ENCODE measurements at regions not wholly inside any gene's neighbourhood (a gene's known extent, or its start where the extent isn't known, plus 50 kb on each side); places are given as distances from the start of the nearest gene placed in this dataset.
"Not testable (repeated sequence)": the region's sequence is repeated elsewhere in the genome, so short reads cannot be mapped to it uniquely, and the experiment has no call there.

DNA sequence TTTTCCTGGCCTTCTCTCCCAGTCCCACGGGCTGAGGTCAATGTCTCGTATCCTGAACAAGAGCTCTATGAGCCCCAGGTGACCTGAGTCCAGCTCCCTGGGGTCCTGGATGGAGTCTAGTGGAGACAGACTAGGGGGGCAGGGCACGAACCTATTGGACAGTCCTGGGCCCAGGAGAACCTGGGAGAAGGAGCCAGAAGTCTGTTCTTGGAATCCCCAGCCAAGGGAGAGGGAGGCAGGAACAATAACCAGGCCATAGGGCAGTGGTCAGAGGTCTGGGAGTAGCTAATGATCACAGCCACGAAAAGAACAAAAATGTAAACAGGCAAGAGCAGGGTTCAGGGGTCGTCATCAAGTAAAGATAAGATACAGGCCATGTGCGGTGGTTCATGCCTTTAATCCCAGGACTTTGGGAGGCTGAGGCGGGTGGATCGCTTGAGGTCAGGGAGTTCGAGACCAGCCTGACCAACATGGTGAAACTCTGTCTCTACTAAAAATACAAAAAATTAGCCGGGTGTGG lies 60.8 kb downstream of the COPRS start:
- DNase-seq (ENCODE audit: insufficient read length, low spot score) (no peak), FAIRE-seq (no peak)
- no peak for TF ChIP-seq CTCF (IDR thresholded peaks at IDR 0.05; ENCODE audit: insufficient read depth, missing control alignments)

DNA sequence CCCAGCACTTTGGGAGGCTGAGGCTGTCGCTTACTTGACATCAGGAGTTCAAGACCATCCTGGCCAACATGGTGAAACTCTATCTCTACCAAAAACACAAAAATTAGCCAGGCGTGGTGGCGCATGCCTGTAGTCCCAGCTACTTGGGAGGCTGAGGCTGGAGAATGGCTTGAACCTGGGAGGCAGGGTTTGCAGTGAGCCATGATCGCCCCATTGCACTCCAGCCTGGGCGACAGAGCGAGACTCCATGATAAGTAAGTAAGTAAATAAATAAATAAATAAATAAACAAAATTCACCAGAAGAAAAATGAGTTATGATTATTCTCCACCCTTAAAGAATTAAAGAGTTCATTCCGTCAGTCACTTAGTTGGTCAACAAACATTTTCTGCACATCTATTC lies 63.1 kb downstream of the COPRS start:
- FAIRE-seq; DNase-seq (ENCODE audit: insufficient read length, low spot score): not testable (repeated sequence)

DNA sequence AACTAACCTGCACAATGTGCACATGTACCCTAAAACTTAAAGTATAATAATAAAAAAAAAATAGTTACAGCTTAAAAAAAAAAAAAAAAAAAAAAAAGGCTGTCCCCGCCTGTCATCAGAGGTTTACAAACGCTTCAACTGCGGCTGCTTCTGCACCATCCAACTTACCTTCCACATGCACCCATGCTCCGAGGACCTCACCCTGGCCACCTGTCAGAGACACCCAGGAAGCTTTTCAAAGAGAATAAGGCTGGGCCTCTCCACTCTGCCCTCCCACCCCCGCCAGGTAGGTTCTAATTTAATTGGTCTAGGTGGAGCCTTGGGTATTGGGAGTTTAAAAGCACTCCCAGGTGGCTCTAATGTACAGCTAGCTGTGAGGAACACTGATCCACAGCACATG lies 64.9 kb downstream of the COPRS start:
- TF ChIP-seq CTCF (IDR thresholded peaks at IDR 0.05; ENCODE audit: insufficient read depth, missing control alignments) = no peak
- DNase-seq (ENCODE audit: insufficient read length, low spot score) = no peak
- FAIRE-seq = no peak

DNA sequence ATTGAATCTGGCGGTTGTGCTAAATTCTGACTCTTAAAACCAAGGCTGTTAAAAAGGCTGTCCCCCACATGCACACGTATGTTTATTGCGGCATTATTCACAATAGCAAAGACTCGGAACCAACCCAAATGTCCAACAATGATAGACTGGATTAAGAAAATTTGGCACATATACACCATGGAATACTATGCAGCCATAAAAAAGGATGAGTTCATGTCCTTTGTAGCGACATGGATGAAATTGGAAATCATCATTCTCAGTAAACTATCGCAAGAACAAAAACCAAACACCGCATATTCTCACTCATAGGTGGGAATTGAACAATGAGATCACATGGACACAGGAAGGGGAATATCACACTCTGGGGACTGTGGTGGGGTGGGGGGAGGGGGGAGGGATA lies 65.4 kb downstream of the COPRS start:
- not testable (repeated sequence) for FAIRE-seq; DNase-seq (ENCODE audit: insufficient read length, low spot score)

DNA sequence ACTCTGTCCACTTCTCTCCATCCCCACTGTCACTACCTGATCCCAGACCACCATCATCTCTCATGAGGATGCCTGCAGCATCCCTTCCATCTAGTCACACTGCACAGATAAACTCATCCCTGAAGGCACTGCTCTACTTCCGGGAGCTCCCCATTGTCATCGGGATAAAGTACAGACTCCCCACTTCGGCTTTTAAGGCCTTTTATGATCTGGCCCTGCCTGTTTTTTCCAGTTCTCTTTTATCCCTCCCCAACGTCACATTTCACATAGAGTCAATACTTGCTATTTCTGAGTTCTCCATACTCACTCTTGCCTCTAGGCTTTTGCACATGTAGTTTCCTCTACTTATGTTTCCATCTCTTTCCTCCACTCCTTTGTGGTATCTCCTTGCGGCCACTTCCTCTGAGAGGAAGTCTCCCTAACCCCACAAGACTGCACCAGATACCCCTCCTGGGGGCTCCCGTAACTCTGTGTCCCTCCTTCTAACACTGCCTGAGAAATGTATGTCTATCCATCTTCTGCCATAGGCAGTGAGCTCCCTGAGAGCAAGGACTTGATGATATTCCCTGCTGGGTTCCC lies 66.9 kb downstream of the COPRS start:
- DNase-seq (ENCODE audit: insufficient read length, low spot score) (no peak), FAIRE-seq (no peak)
- TF ChIP-seq CTCF (IDR thresholded peaks at IDR 0.05; ENCODE audit: insufficient read depth, missing control alignments) = no peak

DNA sequence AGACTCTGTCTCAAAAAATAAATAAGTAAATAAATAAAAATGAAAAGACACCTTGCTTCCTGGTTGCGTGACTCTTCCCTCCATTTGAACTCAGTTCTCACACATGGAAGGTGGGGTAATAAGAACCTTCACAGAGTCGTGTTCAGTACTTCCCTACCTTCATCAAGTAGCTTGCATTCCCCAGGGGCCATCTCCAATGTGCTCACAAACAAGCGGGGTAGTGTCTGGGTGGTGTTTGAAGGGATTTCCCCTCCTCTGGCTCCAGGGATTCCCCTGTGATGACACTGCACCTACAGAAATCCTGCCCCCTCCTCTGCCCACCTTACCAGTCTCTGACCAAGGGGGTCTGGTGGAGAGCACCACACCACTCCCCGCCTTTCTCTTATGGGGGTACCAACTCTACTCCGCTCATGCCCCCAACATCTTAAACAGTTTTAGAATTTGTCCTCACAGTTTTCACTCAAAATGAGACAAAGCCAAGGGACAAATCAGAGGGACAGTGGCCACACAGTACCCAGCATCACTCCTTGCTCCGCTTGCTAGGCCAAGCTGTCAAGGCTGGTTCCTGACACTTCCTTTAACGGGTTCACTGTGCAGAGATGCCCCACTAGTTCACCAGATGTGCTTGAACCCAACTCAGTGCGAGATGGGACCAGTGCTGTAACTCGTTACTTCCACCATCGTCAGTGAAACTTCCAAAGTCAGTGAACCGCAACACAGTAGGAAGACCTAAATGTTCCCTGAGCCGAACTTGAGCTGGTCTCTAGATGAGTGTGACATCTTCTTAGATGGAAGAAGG lies 69.1 kb downstream of the COPRS start:
- no peak for FAIRE-seq
- DNase-seq (ENCODE audit: insufficient read length, low spot score) = no peak
- no peak for TF ChIP-seq CTCF (IDR thresholded peaks at IDR 0.05; ENCODE audit: insufficient read depth, missing control alignments)

GRCh38 chr17:31788956-31789355 lies 70.1 kb downstream of the COPRS start:
- DNase-seq (ENCODE audit: insufficient read length, low spot score) (no peak), FAIRE-seq (no peak)
- no peak for TF ChIP-seq CTCF (IDR thresholded peaks at IDR 0.05; ENCODE audit: insufficient read depth, missing control alignments)

DNA sequence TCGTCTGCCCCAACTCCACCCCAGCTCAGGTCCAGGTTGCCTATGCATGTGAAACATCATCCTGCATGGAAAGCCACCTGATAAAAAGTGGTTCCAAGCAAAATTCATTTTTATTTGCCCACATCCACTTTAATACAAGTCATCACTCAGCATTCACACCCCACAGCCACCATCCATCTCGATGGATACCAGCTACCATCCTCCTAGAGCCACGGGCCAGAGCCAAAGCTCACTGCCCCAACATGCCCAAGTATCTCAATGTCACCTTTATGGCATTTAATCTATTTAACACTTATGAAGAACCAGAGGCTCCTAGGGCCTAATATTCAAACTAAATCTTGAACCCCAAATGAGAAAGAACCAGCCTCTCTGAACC lies 70.5 kb downstream of the COPRS start:
- no peak for TF ChIP-seq CTCF (IDR thresholded peaks at IDR 0.05; ENCODE audit: insufficient read depth, missing control alignments)
- FAIRE-seq (no peak), DNase-seq (ENCODE audit: insufficient read length, low spot score) (no peak)

Data from D721Med (cell line).